ENCODE measurements at regions not wholly inside any gene's neighbourhood (a gene's known extent, or its start where the extent isn't known, plus 50 kb on each side); places are given as distances from the start of the nearest gene placed in this dataset.

DNA sequence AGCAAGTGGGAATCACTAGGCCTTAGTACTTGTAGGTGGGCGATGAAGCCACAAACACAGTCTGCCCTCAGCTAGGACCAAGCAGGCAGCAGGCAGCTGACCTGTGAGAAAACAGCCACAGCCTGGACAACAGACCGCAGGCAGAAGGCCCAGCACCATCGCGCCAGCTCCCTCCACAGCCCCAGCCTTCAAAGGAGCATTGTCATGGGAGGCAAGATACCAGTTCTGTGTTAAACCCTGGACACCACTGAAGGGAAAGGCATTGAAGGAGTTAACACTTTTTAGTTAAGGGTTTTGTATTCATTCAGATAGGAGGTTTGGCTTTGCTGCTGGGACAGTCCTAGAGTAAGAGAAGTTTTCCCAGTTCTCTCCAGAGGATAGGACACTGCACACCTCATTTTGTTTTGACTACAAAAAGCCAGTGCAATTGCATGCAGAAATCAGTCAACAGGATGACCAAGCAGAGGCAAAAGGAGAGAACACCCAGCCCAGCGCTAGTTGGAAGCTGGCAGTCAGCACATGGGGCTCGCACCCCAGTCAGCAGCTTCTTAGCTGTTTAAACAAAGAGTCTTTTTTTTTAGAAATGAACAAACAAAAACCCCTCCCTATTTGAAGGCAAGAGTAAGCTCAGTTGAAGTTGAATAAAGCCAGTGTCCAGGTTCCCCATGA is 286.1 kb upstream of the TPM1 start:
- H3K4me3 ChIP-seq (ENCODE audit: low read length): no peak overlapping the region
- TF ChIP-seq ZNF274 (IDR thresholded peaks at IDR 0.05; ENCODE audit: low read depth, low read length): no peak

GRCh38 chr15:62756995-62757360 is 285.6 kb upstream of the TPM1 start:
- no peak overlapping the region for H3K4me3 ChIP-seq (ENCODE audit: low read length)
- no peak for TF ChIP-seq ZNF274 (IDR thresholded peaks at IDR 0.05; ENCODE audit: low read depth, low read length)

GRCh38 chr15:62757535-62757934 is 285.0 kb upstream of the TPM1 start:
- no peak overlapping the region for H3K4me3 ChIP-seq (ENCODE audit: low read length)
- TF ChIP-seq ZNF274 (IDR thresholded peaks at IDR 0.05; ENCODE audit: low read depth, low read length): no peak

GRCh38 chr15:62758126-62758951 is 284.2 kb upstream of the TPM1 start:
- no peak overlapping the region for H3K4me3 ChIP-seq (ENCODE audit: low read length)
- TF ChIP-seq ZNF274 (IDR thresholded peaks at IDR 0.05; ENCODE audit: low read depth, low read length): no peak

DNA sequence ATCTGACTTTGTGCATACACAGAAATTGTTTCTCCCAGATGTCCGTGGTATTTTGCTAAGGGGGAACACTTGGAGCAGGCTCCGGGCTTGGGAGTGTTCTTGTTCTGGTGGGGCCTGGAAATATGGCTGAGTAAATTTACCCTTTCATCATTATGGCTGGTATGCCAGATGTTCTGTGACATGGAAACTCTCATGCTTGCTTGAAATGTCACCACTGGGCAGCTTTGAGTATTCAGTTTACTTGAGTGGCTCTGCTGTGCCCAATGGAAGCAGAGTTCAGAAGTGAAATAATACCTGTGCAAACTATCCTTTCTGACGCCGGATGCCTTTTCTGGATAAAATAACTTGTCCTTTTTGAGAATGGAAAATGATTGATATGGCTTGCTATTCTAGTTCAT is 283.6 kb upstream of the TPM1 start:
- no peak for TF ChIP-seq ZNF274 (IDR thresholded peaks at IDR 0.05; ENCODE audit: low read depth, low read length)
- no peak overlapping the region for H3K4me3 ChIP-seq (ENCODE audit: low read length)

- TF ChIP-seq ZNF274 (IDR thresholded peaks at IDR 0.05; ENCODE audit: low read depth, low read length): no peak
- no peak overlapping the region for H3K4me3 ChIP-seq (ENCODE audit: low read length)
Observed at GRCh38 chr15:62760538-62760937, 282.0 kb upstream of the TPM1 start.

DNA sequence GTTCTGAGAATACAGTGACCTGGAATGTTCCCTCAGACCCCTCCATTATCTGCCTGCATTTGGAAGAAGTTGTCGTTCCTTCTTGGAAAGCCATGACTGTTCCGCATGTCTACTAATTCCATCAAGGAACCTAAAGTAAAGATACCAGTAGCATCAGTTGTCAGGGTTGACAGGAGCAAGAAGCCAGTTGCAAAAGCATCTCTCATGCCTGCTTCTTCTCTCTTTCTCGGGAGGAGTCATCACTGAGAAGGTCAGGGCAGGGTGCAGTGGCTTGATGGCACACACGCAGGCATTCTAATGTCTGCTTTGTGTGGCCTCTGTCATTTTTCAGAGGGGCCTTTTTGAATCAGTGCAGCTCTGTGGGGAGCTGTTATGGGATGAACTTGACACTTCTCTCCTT is 276.6 kb upstream of the TPM1 start:
- H3K4me3 ChIP-seq (ENCODE audit: low read length): no peak overlapping the region
- no peak for TF ChIP-seq ZNF274 (IDR thresholded peaks at IDR 0.05; ENCODE audit: low read depth, low read length)

DNA sequence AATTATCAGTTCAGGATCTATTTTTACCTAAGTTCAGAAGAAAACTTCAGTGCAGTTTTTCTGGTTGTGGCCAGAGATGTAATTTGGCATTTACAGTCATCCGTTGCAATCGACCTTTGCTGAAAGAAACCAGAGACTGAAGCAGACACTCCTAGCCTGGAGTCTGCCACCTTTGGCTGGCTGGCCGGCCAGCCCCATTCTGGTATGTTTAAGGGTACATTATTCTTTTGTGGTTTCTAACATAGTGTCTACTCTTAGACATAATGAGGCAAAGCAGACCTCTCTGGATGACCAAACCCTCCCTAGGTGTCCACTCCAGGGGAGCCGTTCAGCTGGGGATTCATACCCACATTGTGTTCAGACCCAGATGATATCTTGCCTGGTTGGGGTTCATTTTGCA is 275.9 kb upstream of the TPM1 start:
- H3K4me3 ChIP-seq (ENCODE audit: low read length): no peak overlapping the region
- TF ChIP-seq ZNF274 (IDR thresholded peaks at IDR 0.05; ENCODE audit: low read depth, low read length): no peak

- no peak for TF ChIP-seq ZNF274 (IDR thresholded peaks at IDR 0.05; ENCODE audit: low read depth, low read length)
- no peak overlapping the region for H3K4me3 ChIP-seq (ENCODE audit: low read length)
Observed at GRCh38 chr15:62769604-62770003, 272.9 kb upstream of the TPM1 start.

- no peak for TF ChIP-seq ZNF274 (IDR thresholded peaks at IDR 0.05; ENCODE audit: low read depth, low read length)
- H3K4me3 ChIP-seq (ENCODE audit: low read length): no peak overlapping the region
Observed at GRCh38 chr15:62770111-62770660, 272.4 kb upstream of the TPM1 start.

- H3K4me3 ChIP-seq (ENCODE audit: low read length): no peak overlapping the region
- TF ChIP-seq ZNF274 (IDR thresholded peaks at IDR 0.05; ENCODE audit: low read depth, low read length): no peak
Observed at GRCh38 chr15:62770752-62771151, 271.8 kb upstream of the TPM1 start.

GRCh38 chr15:62771234-62771633 is 271.3 kb upstream of the TPM1 start:
- TF ChIP-seq ZNF274 (IDR thresholded peaks at IDR 0.05; ENCODE audit: low read depth, low read length): no peak
- H3K4me3 ChIP-seq (ENCODE audit: low read length): no peak overlapping the region

- TF ChIP-seq ZNF274 (IDR thresholded peaks at IDR 0.05; ENCODE audit: low read depth, low read length): no peak
- H3K4me3 ChIP-seq (ENCODE audit: low read length): no peak overlapping the region
Observed at GRCh38 chr15:62773369-62774165, 269.0 kb upstream of the TPM1 start.

GRCh38 chr15:62775932-62776331 is 266.6 kb upstream of the TPM1 start:
- no peak overlapping the region for H3K4me3 ChIP-seq (ENCODE audit: low read length)
- no peak for TF ChIP-seq ZNF274 (IDR thresholded peaks at IDR 0.05; ENCODE audit: low read depth, low read length)
